ENCODE measurements at regions not wholly inside any gene's neighbourhood (a gene's known extent, or its start where the extent isn't known, plus 50 kb on each side); places are given as distances from the start of the nearest gene placed in this dataset.

DNA sequence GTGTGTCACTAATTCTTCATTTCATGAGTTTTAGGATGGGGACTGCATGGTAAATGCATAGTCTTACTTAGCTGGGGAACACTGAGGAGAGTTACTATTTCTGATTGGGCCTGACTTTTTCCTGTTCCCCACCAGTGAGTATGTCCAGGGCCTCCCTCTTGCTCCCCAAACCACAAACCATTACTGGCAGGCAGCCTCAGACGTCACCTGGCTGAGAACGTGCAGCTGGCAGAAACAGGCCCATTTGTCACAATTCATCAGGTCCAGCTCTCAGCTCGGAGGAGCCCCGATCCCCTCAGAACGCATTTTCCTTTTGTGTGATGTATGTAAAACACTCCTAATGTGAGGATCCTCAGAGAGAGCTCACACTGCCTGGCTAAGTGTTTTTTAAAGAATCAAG, 71.7 kb upstream of the SIX3 start:
- Mint-ChIP-seq H3K36me3 (ENCODE audit: low read depth) (peaks cover 1% of the 10 kb centered on the region), H3K27ac (ENCODE audit: unreplicated experiment) (no peak overlapping the region)

GRCh38 chr2:44877417-44877816, 64.1 kb upstream of the SIX3 start:
- H3K27me3 Mint-ChIP-seq (ENCODE audit: low read depth), result peaks cover 46% of the 10 kb centered on the region
- H3K27ac Mint-ChIP-seq (ENCODE audit: unreplicated experiment), result no peak overlapping the region
- DNase-seq (ENCODE audit: low spot score), result no peak
- TF ChIP-seq, protein P1, sequence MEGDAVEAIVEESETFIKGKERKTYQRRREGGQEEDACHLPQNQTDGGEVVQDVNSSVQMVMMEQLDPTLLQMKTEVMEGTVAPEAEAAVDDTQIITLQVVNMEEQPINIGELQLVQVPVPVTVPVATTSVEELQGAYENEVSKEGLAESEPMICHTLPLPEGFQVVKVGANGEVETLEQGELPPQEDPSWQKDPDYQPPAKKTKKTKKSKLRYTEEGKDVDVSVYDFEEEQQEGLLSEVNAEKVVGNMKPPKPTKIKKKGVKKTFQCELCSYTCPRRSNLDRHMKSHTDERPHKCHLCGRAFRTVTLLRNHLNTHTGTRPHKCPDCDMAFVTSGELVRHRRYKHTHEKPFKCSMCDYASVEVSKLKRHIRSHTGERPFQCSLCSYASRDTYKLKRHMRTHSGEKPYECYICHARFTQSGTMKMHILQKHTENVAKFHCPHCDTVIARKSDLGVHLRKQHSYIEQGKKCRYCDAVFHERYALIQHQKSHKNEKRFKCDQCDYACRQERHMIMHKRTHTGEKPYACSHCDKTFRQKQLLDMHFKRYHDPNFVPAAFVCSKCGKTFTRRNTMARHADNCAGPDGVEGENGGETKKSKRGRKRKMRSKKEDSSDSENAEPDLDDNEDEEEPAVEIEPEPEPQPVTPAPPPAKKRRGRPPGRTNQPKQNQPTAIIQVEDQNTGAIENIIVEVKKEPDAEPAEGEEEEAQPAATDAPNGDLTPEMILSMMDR (IDR thresholded peaks at IDR 0.05), result no peak
- no peaks in the 10 kb centered on the region for H3K36me3 Mint-ChIP-seq (ENCODE audit: low read depth)
- H3K9me3 Mint-ChIP-seq (ENCODE audit: low read depth), result peaks cover 14% of the 10 kb centered on the region
- no peaks in the 10 kb centered on the region for H3K4me1 Mint-ChIP-seq (ENCODE audit: low read depth)
- no peak overlapping the region for H3K4me3 Mint-ChIP-seq (ENCODE audit: unreplicated experiment)

More for the DNA sequence above, 71.7 kb upstream of the SIX3 start:
- DNase-seq (ENCODE audit: low spot score), result no peak
- Mint-ChIP-seq H3K27me3 (ENCODE audit: low read depth) (peaks cover 62% of the 10 kb centered on the region), H3K4me1 (ENCODE audit: low read depth) (no peaks in the 10 kb centered on the region), H3K4me3 (ENCODE audit: unreplicated experiment) (no peak overlapping the region), H3K9me3 (ENCODE audit: low read depth) (no peaks in the 10 kb centered on the region)
- TF ChIP-seq, protein P1 (IDR thresholded peaks at IDR 0.05), result no peak

- no peaks in the 10 kb centered on the region for H3K4me1 Mint-ChIP-seq (ENCODE audit: low read depth)
- H3K27ac Mint-ChIP-seq (ENCODE audit: unreplicated experiment), result no peak overlapping the region
- no peak for DNase-seq (ENCODE audit: low spot score)
- H3K36me3 Mint-ChIP-seq (ENCODE audit: low read depth), result no peaks in the 10 kb centered on the region
- TF ChIP-seq, protein P1 (IDR thresholded peaks at IDR 0.05), result no peak
- peaks cover 14% of the 10 kb centered on the region for H3K9me3 Mint-ChIP-seq (ENCODE audit: low read depth)
- H3K27me3 Mint-ChIP-seq (ENCODE audit: low read depth), result peaks cover 41% of the 10 kb centered on the region
- H3K4me3 Mint-ChIP-seq (ENCODE audit: unreplicated experiment), result no peak overlapping the region
Observed at GRCh38 chr2:44879269-44880124, 62.0 kb upstream of the SIX3 start.

DNA sequence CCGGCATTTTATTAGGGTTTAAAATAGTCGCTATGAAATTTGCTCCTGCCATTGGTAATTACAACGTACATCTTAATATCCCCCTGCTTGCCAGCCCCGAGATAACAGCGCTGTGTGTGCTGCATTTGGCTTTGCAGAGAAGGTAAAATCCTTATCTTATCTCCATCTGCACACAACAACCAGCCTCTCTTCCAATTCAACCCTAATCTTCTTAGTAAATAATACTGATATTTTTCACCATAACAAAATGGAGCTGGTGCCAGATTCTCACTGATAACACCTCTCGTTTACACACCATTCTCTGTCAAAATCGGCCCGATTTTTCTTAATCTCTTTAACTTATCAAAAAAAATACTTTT, 61.4 kb upstream of the SIX3 start:
- no peak for DNase-seq (ENCODE audit: low spot score)
- no peak overlapping the region for H3K27ac Mint-ChIP-seq (ENCODE audit: unreplicated experiment)
- H3K36me3 Mint-ChIP-seq (ENCODE audit: low read depth), result no peaks in the 10 kb centered on the region
- TF ChIP-seq, protein P1 (IDR thresholded peaks at IDR 0.05), result no peak
- H3K9me3 Mint-ChIP-seq (ENCODE audit: low read depth), result peaks cover 12% of the 10 kb centered on the region
- H3K4me3 Mint-ChIP-seq (ENCODE audit: unreplicated experiment), result no peak overlapping the region
- H3K4me1 Mint-ChIP-seq (ENCODE audit: low read depth), result no peaks in the 10 kb centered on the region
- peaks cover 47% of the 10 kb centered on the region for H3K27me3 Mint-ChIP-seq (ENCODE audit: low read depth)

DNA sequence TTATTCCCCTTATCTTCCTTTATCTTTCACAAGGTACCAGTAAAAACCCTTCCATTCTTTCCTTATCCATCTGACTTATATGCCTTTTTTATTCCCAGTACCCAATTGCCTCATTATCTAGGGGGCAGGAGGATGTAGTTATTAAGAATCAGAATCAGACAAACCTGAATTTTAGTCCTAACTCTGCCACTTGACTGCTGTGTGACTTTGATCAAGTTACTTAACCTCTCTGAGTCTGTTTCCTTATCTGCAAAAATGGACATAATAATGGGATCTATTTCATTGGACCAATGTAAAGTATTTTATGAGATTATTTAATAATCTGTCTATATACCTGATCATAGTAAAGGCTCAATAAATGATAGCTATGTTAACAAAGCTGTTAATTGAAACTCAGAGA, 59.6 kb upstream of the SIX3 start:
- Mint-ChIP-seq H3K9me3 (ENCODE audit: low read depth) (no peaks in the 10 kb centered on the region), H3K4me3 (ENCODE audit: unreplicated experiment) (no peak overlapping the region), H3K27me3 (ENCODE audit: low read depth) (peaks cover 54% of the 10 kb centered on the region), H3K36me3 (ENCODE audit: low read depth) (no peaks in the 10 kb centered on the region), H3K4me1 (ENCODE audit: low read depth) (peaks cover 3% of the 10 kb centered on the region), H3K27ac (ENCODE audit: unreplicated experiment) (no peak overlapping the region)
- no peak for DNase-seq (ENCODE audit: low spot score)
- TF ChIP-seq, protein P1 (IDR thresholded peaks at IDR 0.05), result no peak

All from chondrocyte (in vitro differentiated cells).